OCI-LY1 (cell line): ENCODE measurements at regions not wholly inside any gene's neighbourhood (a gene's known extent, or its start where the extent isn't known, plus 50 kb on each side); places are given as distances from the start of the nearest gene placed in this dataset.

ENCODE experiments used
- CTCF ChIP-seq: fragments of 200-600 bp; sonication (generic), shearing (Covaris generic); IDR thresholded peaks from 2 replicates; pipeline ENCODE4 v1.5.1; 2017; ENCODE audit warnings: mild to moderate bottlenecking, antibody characterized with exemption, low read length, moderate library complexity, mixed read lengths
- EZH2 ChIP-seq: fragments of 200-600 bp; sonication (generic), shearing (Covaris generic); IDR thresholded peaks from 2 replicates; pipeline ENCODE4 v1.8.0; 2017; ENCODE audit warnings: borderline replicate concordance, mixed run types, mild to moderate bottlenecking, antibody characterized with exemption, low read length, moderate library complexity, mixed read lengths

GRCh38 chr16:66238696-66239095 is 127.8 kb upstream of the CDH5 start:
- TF ChIP-seq CTCF (no peak), EZH2 (no peak)
